Kidney glomerular epithelial cell (primary cell): ENCODE measurements at regions not wholly inside any gene's neighbourhood (a gene's known extent, or its start where the extent isn't known, plus 50 kb on each side); places are given as distances from the start of the nearest gene placed in this dataset.

Source experiments
- DNase-seq: peaks from one replicate; lab custom pipeline; 2025; lab: John Stamatoyannopoulos, UW

- no peak for DNase-seq
These were observed 286.5 kb downstream of the PCDH17 start for GRCh38 chr13:57918086-57918485.

DNA sequence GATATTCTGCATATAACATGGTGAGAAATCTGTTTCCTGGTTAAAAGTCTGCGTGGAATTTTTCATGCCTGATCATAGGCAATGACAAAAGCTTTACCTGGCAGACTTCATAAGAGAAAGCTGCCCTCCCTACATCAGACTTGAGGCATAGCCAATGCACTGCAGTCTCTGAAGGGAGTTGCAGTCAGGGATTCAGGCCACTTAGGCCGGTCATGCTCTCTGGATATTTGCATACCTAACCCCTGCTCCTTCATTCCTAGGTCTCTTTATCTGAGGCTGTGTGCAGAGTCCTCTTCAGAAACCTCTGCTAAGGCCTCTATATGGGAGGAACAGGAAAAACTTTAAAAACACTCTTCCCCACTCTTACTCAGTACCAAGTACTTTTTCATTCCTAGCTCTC, 287.4 kb downstream of the PCDH17 start:
- DNase-seq: no peak

DNA sequence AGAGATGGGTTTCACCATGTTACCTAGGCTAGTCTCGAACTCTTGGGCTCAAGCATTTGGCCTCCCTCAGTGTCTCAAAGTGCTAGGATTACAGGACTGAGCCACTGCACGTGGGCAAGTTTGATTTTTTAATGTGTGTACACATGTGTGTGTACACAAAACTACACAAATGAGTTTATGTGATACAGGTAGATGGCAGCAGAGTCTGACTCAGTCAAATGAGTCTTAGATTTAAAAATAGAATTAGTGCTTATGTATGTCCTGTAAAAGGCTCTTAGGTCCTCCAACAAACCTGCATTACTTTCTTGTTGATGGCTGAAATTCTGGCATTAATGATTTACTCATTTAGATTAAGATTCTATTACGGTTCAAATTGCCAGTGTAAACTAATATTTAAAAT, 293.7 kb downstream of the PCDH17 start:
- DNase-seq: no peak

- no peak for DNase-seq
These were observed 294.2 kb downstream of the PCDH17 start for GRCh38 chr13:57925751-57926150.

DNA sequence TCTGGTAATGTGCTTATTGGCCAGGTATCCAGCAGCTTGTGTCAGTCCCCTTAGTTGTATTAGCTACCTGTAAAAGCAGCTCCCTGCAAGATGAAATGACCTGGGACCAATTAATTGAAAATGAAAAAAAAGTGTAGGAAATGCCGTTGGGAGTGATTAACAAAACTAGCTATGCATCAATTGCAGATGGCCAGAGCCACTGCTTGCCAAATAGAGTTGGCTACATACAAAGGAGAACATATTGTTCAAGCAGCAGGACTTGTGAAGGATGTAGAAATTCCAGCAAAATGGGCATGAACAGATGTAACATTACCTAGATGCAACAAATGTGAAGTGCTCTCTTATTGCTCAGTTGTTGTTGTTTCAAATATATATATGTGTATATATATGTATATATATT, 300.5 kb downstream of the PCDH17 start:
- DNase-seq: no peak

DNA sequence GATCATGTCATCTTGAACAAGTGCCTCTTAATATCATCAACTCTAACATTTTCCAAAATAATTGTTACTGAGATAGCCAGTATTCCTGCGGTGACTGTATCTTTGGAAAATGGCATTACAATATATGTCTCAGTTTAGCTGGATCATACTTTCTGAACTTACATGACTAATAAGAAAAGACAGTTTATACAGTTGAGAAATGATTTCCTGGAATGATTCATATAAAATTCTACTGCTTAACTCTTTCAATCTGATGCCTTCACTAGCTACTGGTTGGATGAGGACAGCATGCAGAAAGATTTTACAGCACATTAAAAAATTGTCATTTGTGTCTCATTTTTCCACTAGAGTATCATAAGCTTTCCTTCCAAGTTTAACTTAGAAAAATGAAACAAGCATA, 302.1 kb downstream of the PCDH17 start:
- DNase-seq: no peak

DNA sequence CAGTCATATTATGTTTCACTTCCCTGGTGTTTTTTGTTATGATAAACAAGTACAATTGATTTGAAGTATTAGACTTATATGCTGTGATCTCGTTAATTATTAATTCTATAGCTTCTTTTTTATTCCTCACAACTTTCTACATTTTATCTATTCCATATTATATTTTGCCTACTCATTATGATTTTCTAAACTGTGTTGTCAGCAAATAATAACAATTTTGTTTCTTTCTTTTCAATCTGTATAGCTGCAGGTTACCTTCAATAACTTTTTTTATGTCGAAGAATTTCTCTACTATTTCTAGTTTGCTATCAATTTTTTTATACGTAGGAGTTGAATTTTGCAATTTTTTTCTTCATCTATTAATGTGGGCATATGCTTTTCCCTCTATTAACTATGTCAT, 304.4 kb downstream of the PCDH17 start:
- DNase-seq: no peak

- DNase-seq: no peak
These were observed 314.8 kb downstream of the PCDH17 start for GRCh38 chr13:57946361-57946760.

DNA sequence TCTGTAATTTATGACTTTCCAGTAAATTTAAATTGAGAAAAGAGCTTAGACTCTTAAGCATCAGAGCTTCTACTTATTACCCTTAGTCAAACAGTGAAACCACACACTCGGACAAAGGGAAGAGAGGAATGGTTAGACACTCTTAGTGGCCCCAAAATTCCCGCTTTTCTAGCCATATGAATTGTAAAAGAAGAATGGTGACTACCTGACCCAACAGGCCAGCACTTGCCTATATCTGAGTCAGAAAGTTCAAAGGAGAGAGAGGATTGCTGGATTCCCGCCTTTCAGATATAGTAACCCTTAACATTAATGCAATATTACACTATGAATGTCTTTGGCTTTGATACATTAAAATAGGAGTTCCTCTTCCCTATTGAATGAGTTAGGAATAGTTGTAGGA, 317.3 kb downstream of the PCDH17 start:
- DNase-seq: no peak

- no peak for DNase-seq
These were observed 338.4 kb downstream of the PCDH17 start for GRCh38 chr13:57969951-57970350.

DNA sequence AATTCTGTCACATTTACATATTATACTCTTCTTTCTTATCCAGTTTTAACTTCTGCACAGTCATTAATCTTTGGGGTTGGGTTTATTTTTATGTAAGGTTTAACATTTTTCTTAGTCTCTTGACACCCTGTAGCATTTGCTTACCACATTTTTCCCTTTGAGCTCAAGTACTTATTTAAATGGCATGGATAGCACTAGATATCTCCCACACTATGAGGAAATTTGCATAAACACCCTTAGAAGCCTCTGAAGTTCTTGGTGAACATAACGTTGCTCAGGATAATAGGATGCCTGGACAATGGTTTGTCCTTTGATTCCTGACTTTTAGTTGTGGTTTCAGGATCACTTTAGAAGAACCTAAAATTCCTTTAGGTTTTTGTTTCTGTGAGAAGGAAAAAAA, 338.9 kb downstream of the PCDH17 start:
- no peak for DNase-seq

GRCh38 chr13:57982782-57983181, 351.2 kb downstream of the PCDH17 start:
- DNase-seq: no peak

DNA sequence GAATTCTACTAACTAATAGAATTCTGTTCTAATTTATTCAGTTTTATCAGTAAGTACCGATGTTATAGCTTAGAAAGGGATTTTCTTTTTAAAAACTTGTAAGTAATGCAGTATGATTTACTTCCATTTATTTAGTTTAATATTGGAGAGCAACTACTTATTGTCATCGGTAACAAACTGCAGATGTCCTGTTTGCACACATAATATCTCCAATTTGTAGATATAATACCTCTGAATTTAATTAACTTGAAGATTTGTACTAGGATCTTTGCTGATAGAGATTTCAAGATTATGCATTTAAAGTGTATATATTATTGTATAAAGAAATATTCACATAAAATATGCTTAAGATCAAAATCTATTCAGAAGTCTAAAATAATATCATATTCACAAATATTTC, 356.7 kb downstream of the PCDH17 start:
- no peak for DNase-seq

GRCh38 chr13:57991041-57991440, 359.5 kb downstream of the PCDH17 start:
- DNase-seq: no peak

DNA sequence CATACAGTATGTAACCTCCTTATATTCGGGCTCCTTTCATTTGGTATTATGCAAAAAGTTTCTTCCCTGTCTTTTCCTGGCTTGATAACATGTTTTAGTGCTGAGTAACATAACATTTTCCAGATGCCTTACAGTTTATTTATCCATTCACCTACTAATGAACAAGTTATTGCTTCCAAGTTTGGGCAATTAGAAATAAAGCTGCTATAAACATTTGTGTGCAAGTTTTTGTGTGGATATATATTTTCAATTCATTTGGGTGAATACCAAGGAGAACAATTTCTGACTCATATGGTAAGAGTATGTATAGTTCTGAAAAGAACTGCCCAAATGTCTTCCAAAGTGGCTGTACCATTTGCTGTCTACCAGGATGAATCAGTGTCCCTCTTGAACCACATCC, 360.9 kb downstream of the PCDH17 start:
- DNase-seq: no peak

DNA sequence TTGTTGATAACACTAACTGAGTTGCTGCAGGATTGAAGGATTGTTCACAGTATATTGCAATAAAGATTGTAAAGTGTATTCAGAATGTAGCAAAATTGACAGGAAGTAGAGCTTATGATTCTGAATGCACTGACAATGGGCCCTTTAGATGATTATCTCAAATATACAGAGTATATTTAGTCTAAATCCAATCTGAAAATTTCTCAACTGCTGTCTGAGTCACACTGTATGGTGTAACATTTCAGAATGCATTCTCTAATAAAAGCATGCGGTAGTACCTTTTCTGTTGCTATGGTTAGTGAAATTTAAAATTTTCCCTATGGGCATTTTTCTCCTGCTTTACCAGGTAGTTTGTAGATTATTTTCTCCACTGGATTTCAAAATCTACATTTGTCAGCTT, 365.2 kb downstream of the PCDH17 start:
- DNase-seq: no peak

- no peak for DNase-seq
These were observed 373.2 kb downstream of the PCDH17 start for GRCh38 chr13:58004751-58005150.

DNA sequence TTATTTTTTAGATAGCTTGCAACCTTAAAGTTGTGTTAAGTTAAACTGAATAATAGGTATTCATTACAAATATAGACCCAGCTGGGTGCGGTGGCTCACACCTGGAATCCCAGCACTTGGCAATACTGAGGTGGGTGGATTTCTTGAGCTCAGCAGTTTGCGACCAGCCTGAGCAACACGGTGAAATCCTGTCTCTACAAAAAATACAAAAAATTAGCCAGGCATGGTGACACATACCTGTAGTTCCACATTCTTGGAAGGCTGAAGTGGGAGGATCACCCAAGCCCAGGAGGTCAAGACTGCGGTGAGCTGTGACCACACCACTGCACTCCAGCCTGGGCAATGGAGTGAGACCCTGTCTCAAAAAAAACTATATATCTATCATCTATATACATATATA, 386.5 kb downstream of the PCDH17 start:
- DNase-seq: no peak

DNA sequence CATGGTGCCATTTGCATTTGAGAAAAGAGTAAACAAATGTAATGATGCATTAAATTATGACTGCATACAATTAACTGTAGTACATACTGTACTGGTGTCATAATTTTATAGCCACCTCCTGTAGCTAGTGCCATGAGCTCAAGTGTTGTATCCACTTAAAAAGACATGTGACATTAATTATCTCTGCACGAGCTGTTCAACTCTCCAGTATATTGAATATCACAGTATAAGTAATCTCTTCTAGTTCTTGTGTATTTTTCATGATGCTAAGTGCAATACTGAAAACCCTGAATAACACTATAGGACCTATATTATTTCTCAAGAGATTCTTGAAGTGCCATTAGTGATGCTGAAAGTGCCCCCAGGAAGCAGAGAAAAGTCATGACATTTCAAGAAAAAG, 387.3 kb downstream of the PCDH17 start:
- DNase-seq: no peak

DNA sequence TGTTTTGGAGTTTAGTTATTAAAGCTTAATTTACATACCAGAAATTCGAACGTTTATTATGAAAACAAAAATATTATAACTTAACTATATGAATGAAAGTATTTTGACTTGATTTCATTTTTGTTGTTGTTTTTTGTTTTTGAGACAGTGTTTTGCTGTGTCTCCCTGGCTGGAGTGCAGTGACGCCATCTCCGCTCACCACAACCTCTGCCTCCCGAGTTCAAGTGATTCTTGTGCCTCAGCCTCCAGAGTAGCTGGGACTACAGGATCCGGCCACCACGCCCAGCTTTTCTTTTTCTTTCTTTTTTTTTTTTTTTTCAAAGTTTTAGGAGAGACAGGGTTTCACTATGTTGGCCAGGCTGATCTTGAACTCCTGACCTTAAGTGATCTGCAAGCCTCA, 392.6 kb downstream of the PCDH17 start:
- DNase-seq: no peak

DNA sequence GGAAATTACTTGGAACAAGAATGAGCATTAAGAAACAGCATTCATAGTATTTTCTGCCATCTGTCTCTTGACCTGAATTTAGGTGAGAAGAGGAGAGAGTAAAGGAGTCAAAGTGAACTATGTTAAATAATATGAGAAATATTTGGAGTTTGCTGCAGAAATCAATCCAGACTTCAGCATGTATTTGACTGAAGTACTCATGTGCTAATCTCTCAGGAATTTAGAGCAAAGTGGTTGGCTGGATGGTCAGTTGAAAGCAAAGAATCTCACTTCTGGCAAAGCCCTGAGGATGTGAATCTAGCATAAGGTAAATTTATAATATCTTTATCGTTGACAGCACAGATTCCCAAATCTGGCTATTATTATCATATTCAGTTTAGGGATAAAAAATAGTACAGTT, 394.3 kb downstream of the PCDH17 start:
- no peak for DNase-seq

DNA sequence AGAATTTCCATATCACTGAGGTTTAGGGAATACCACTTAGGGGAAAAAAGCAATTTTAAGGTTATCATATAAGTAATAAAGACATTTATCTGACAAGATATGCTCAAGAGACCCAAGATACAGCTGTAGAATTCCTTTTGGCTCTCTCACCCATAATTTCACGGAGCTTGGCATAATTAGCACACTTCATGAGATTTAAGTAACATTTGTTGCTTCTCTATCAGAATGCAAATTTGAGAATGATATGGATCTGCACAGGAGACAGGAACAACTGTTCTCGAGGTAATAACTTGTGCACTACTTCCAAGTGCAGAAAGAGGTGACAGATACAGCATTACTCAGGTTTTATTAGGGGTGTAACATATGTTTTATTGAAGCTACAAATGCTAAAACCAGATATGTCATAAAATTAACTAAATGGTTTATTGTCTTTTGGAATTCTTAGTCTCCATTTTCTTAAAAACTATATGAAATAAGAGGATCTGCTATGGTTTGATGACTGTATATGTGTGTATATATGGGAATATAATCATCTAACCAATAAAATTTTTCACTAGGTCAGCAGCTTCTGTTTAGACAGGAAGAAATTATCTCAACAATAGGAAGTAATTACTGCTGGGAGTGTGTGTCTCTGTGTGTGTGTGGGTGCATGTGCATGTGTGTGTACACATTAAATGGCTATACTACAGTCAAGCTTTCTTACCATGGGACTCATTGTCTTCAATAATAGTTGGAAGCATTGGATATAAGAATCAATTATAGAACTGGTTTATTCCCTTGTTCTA, 401.3 kb downstream of the PCDH17 start:
- DNase-seq: no peak

- DNase-seq: no peak
These were observed 412.4 kb downstream of the PCDH17 start for GRCh38 chr13:58043971-58044370.

GRCh38 chr13:58048670-58049069, 417.1 kb downstream of the PCDH17 start:
- no peak for DNase-seq
